ENCODE measurements at regions not wholly inside any gene's neighbourhood (a gene's known extent, or its start where the extent isn't known, plus 50 kb on each side); places are given as distances from the start of the nearest gene placed in this dataset.
"Not testable (repeated sequence)": the region's sequence is repeated elsewhere in the genome, so short reads cannot be mapped to it uniquely, and the experiment has no call there.

DNA sequence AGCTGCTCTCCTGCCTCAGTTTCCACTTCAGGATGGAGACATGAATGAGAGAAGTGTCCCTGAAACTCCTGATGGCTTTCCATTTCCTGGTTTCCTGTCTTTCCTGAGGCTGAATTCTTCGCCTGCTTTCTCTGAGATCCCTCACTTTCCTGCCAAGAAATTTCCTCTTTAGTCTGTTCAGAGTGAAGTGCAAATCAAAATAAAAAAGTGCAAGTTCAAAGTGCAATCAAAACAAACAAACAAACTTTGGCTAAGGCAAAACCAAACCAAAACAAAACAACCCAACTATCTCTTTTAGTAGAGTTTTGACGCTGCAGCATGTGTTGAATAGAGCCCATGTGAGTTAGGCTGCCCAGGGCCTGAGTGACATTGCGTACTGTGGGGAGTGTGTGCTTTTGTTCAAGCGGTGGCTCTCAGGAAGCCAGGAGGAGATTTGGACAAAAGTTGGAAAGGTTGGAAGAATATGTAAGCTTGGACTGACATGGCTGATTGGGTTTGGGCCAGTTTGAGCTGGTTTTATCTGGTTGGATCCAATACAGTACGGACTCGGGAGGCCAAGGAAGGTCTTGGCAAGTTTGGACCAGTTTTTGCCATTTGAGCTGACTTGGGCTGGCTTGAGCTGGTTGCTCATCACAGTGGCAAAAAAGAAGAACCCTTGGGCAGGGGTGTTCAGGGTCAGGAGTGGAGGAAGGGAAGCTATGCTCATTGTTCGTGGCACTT lies 61.1 kb upstream of the TINAGL1 start:
- H3K4me3 ChIP-seq (replicated peaks; ENCODE audit: low read depth, low read length) = no peak overlapping the region
- no peaks in the 10 kb centered on the region for H3K36me3 ChIP-seq (ENCODE audit: control insufficient read depth, insufficient read depth, low read length)
- no peak for DNase-seq (ENCODE audit: extremely low read depth, insufficient read length)
- no peak for TF ChIP-seq CTCF (IDR thresholded peaks at IDR 0.05; ENCODE audit: insufficient read depth, low read length, poor library complexity, severe bottlenecking)
- no peaks in the 10 kb centered on the region for H3K27me3 ChIP-seq (replicated peaks; ENCODE audit: control insufficient read depth, insufficient read depth, low read length)

GRCh38 chr1:31515936-31516335 lies 60.4 kb upstream of the TINAGL1 start:
- no peak overlapping the region for H3K4me3 ChIP-seq (replicated peaks; ENCODE audit: low read depth, low read length)
- no peak for TF ChIP-seq CTCF (IDR thresholded peaks at IDR 0.05; ENCODE audit: insufficient read depth, low read length, poor library complexity, severe bottlenecking)
- no peak for DNase-seq (ENCODE audit: extremely low read depth, insufficient read length)
- no peaks in the 10 kb centered on the region for H3K27me3 ChIP-seq (replicated peaks; ENCODE audit: control insufficient read depth, insufficient read depth, low read length)
- no peaks in the 10 kb centered on the region for H3K36me3 ChIP-seq (ENCODE audit: control insufficient read depth, insufficient read depth, low read length)

- Histone ChIP-seq H3K36me3 (ENCODE audit: control insufficient read depth, insufficient read depth, low read length) (no peaks in the 10 kb centered on the region), H3K27me3 (replicated peaks; ENCODE audit: control insufficient read depth, insufficient read depth, low read length) (no peaks in the 10 kb centered on the region), H3K4me3 (replicated peaks; ENCODE audit: low read depth, low read length) (no peak overlapping the region)
- no peak for DNase-seq (ENCODE audit: extremely low read depth, insufficient read length)
- TF ChIP-seq CTCF (IDR thresholded peaks at IDR 0.05; ENCODE audit: insufficient read depth, low read length, poor library complexity, severe bottlenecking) = peak; percentile 4
These were observed 59.0 kb upstream of the TINAGL1 start for GRCh38 chr1:31517301-31517700.

GRCh38 chr1:31517986-31518385 lies 58.3 kb upstream of the TINAGL1 start:
- DNase-seq (ENCODE audit: extremely low read depth, insufficient read length); H3K27me3 ChIP-seq (replicated peaks; ENCODE audit: control insufficient read depth, insufficient read depth, low read length); H3K4me3 ChIP-seq (replicated peaks; ENCODE audit: low read depth, low read length); H3K36me3 ChIP-seq (ENCODE audit: control insufficient read depth, insufficient read depth, low read length): not testable (repeated sequence)

GRCh38 chr1:31521761-31522555 lies 54.4 kb upstream of the TINAGL1 start:
- Histone ChIP-seq H3K27me3 (replicated peaks; ENCODE audit: control insufficient read depth, insufficient read depth, low read length) (no peaks in the 10 kb centered on the region), H3K4me3 (replicated peaks; ENCODE audit: low read depth, low read length) (no peak overlapping the region), H3K36me3 (ENCODE audit: control insufficient read depth, insufficient read depth, low read length) (no peaks in the 10 kb centered on the region)
- no peak for DNase-seq (ENCODE audit: extremely low read depth, insufficient read length)
- no peak for TF ChIP-seq CTCF (IDR thresholded peaks at IDR 0.05; ENCODE audit: insufficient read depth, low read length, poor library complexity, severe bottlenecking)

- Histone ChIP-seq H3K4me3 (replicated peaks; ENCODE audit: low read depth, low read length) (no peak overlapping the region), H3K36me3 (ENCODE audit: control insufficient read depth, insufficient read depth, low read length) (no peaks in the 10 kb centered on the region), H3K27me3 (replicated peaks; ENCODE audit: control insufficient read depth, insufficient read depth, low read length) (no peaks in the 10 kb centered on the region)
- DNase-seq (ENCODE audit: extremely low read depth, insufficient read length) = no peak
- TF ChIP-seq CTCF (IDR thresholded peaks at IDR 0.05; ENCODE audit: insufficient read depth, low read length, poor library complexity, severe bottlenecking) = no peak
These were observed 53.8 kb upstream of the TINAGL1 start for GRCh38 chr1:31522556-31522845.

Measured in GM06990 (cell line).